ENCODE measurements at regions not wholly inside any gene's neighbourhood (a gene's known extent, or its start where the extent isn't known, plus 50 kb on each side); places are given as distances from the start of the nearest gene placed in this dataset.

DNA sequence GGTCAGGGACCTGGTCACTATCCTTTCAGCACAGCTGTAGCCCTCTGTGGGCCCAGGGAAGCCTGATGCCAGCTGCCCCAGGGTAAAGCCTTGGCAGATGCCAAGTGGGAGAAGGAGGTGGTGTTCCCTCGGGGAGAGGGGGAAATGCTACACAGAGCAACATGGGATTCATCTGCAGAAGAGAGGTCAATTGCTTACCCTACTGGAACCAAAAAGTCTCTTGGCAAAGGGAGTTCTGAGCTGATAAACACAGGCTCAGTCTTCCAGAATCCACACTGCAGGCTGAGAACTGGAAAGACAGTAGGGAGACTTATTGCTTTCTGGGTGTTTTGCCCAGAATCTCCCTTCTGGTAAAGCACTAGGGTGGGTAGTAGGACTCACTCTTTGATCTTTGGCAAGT lies 100.1 kb upstream of the NEO1 start:
- TF ChIP-seq, protein P1, sequence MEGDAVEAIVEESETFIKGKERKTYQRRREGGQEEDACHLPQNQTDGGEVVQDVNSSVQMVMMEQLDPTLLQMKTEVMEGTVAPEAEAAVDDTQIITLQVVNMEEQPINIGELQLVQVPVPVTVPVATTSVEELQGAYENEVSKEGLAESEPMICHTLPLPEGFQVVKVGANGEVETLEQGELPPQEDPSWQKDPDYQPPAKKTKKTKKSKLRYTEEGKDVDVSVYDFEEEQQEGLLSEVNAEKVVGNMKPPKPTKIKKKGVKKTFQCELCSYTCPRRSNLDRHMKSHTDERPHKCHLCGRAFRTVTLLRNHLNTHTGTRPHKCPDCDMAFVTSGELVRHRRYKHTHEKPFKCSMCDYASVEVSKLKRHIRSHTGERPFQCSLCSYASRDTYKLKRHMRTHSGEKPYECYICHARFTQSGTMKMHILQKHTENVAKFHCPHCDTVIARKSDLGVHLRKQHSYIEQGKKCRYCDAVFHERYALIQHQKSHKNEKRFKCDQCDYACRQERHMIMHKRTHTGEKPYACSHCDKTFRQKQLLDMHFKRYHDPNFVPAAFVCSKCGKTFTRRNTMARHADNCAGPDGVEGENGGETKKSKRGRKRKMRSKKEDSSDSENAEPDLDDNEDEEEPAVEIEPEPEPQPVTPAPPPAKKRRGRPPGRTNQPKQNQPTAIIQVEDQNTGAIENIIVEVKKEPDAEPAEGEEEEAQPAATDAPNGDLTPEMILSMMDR (IDR thresholded peaks at IDR 0.05), result no peak
- no peak for TF ChIP-seq EP300 (IDR thresholded peaks at IDR 0.05)
- TF ChIP-seq POLR2A (IDR thresholded peaks at IDR 0.05; ENCODE audit: low read depth), result no peak
- TF ChIP-seq POLR2AphosphoS5 (IDR thresholded peaks at IDR 0.05), result no peak
